A549 (cell line): ENCODE measurements at regions not wholly inside any gene's neighbourhood (a gene's known extent, or its start where the extent isn't known, plus 50 kb on each side); places are given as distances from the start of the nearest gene placed in this dataset.

ENCODE experiments used
- ATAC-seq, 2 experiments: fragments of 200-7000 bp in 1 of 2; fragments of >200 bp in 1 of 2; cut with Nextera tagmentation in 1 of 2; cut with Tn5 transposase in 1 of 2; 3 replicates each; pipeline versions ENCODE4 v1.8.0 to v1.9.1; 2018 to 2020; ENCODE audit warnings: mild to moderate bottlenecking in 1 of 2, moderate library complexity in 1 of 2
- CTCF ChIA-PET: fragments of 300-600 bp; sonication (Branson Sonifier 250); formaldehyde crosslinking; extraction: SDS; loops from one replicate; lab custom pipeline; 2021; ENCODE audit warnings: antibody characterized with exemption, inconsistent platforms; lab: Yijun Ruan, JAX
- POLR2A ChIA-PET: fragments of 350-600 bp; formaldehyde crosslinking; extraction: SDS; loops from one replicate; lab custom pipeline; 2021; ENCODE audit warnings: antibody characterized with exemption, inconsistent platforms; lab: Yijun Ruan, JAX
- DNase-seq, 2 experiments: peaks; one replicate each; pipeline versions ENCODE4 v3.0.0 to v3.0.0-alpha.2; 2011 to 2016; ENCODE audit warnings: low read depth in 1 of 2, low spot score in 1 of 2
- FAIRE-seq: peaks from 2 replicates; lab custom pipeline; 2011; peaks lifted over from hg19 to GRCh38; lab: Jason Lieb, UNC
- H3K27ac ChIP-seq, 2 experiments: fragments of >200 bp; sonication (Bioruptor Twin); formaldehyde crosslinking; 3 replicates each; pipeline ENCODE4 v1.5.1; 2016 to 2017
- H3K4me1 ChIP-seq: fragments of >200 bp; sonication (Bioruptor Twin); formaldehyde crosslinking; 3 replicates; pipeline ENCODE4 v1.6.1; 2016
- H3K4me2 ChIP-seq: fragments of >200 bp; sonication (Bioruptor Twin); formaldehyde crosslinking; 3 replicates; pipeline ENCODE4 v1.6.1; 2016
- H3K4me3 ChIP-seq: fragments of >200 bp; sonication (Bioruptor Twin); formaldehyde crosslinking; 3 replicates; pipeline ENCODE4 v1.5.1; 2016
- H3K9me3 ChIP-seq: fragments of >200 bp; sonication (Bioruptor Twin); formaldehyde crosslinking; 3 replicates; pipeline ENCODE4 v1.6.1; 2016
- BHLHE40 ChIP-seq: IDR thresholded peaks from 2 replicates; pipeline ENCODE4 v1.6.1; 2012; ENCODE audit warnings: low read depth, low read length, inconsistent platforms
- CBX2 ChIP-seq: fragments of 200-600 bp; sonication (generic); IDR thresholded peaks from 2 replicates; pipeline ENCODE4 v1.6.1; 2016; ENCODE audit warnings: low read depth, mild to moderate bottlenecking, borderline replicate concordance
- EHF ChIP-seq: fragments of 250-450 bp; sonication (Bioruptor Pico); IDR thresholded peaks from 2 replicates; pipeline ENCODE4 v1.5.0; 2020; ENCODE audit warnings: mild to moderate bottlenecking
- EP300 ChIP-seq, 2 experiments: fragments of >200 bp; sonication (Bioruptor Twin); formaldehyde crosslinking; IDR thresholded peaks; 2 replicates in 1 of 2; 3 replicates in 1 of 2; pipeline ENCODE4 v1.6.1; 2016 to 2017
- ESRRA ChIP-seq: fragments of 150-350 bp; IDR thresholded peaks from 2 replicates; pipeline ENCODE4 v1.6.1; 2014; ENCODE audit warnings: mild to moderate bottlenecking, low read length, borderline replicate concordance
- GATA3 ChIP-seq: IDR thresholded peaks from 2 replicates; pipeline ENCODE4 v1.6.1; 2012; ENCODE audit warnings: borderline replicate concordance
- HEYL ChIP-seq: fragments of 250-450 bp; sonication (Bioruptor Pico); IDR thresholded peaks from 2 replicates; pipeline ENCODE4 v1.8.0; 2021; ENCODE audit warnings: mild to moderate bottlenecking, moderate library complexity
- JUN ChIP-seq, 2 experiments: fragments of >200 bp; sonication (Bioruptor Twin); formaldehyde crosslinking; IDR thresholded peaks; 2 replicates in 1 of 2; 3 replicates in 1 of 2; pipeline ENCODE4 v1.6.1; 2016 to 2017
- JUNB ChIP-seq: fragments of >200 bp; sonication (Bioruptor Twin); formaldehyde crosslinking; IDR thresholded peaks from 2 replicates; pipeline ENCODE4 v1.6.1; 2016
- MAZ ChIP-seq: fragments of 150-350 bp; IDR thresholded peaks from 2 replicates; pipeline ENCODE4 v1.6.1; 2014; ENCODE audit warnings: antibody characterized with exemption, low read depth, low read length, borderline replicate concordance
- NFE2L2 ChIP-seq: fragments of 150-350 bp; conservative IDR thresholded peaks from 2 replicates; pipeline ENCODE4 v1.6.1; 2014; ENCODE audit warnings: low read length
- NR3C1 ChIP-seq: fragments of >200 bp; sonication (Bioruptor Twin); formaldehyde crosslinking; IDR thresholded peaks from 3 replicates; pipeline ENCODE4 v1.6.1; 2017
- PHF8 ChIP-seq: fragments of 200-600 bp; sonication (generic); IDR thresholded peaks from 2 replicates; pipeline ENCODE4 v1.6.1; 2016; ENCODE audit warnings: low read depth, mild to moderate bottlenecking, antibody characterized with exemption, moderate library complexity, borderline replicate concordance
- RAD21 ChIP-seq, 2 experiments: fragments of >200 bp in 1 of 2; sonication (Bioruptor Twin) in 1 of 2; formaldehyde crosslinking in 1 of 2; IDR thresholded peaks in 1 of 2; conservative IDR thresholded peaks in 1 of 2; 2 replicates in 1 of 2; 3 replicates in 1 of 2; pipeline ENCODE4 v1.6.1; 2012 to 2018; ENCODE audit warnings: inconsistent platforms in 1 of 2
- RCOR1 ChIP-seq: fragments of 150-350 bp; IDR thresholded peaks from 2 replicates; pipeline ENCODE4 v1.6.1; 2014; ENCODE audit warnings: antibody characterized with exemption, low read length, low read depth
- RNF2 ChIP-seq: fragments of 200-600 bp; sonication (generic); IDR thresholded peaks from 2 replicates; pipeline ENCODE4 v1.6.1; 2016; ENCODE audit warnings: low read depth, mild to moderate bottlenecking, antibody characterized with exemption, moderate library complexity, borderline replicate concordance
- SREBF2 ChIP-seq: fragments of 450-650 bp; IDR thresholded peaks from 2 replicates; pipeline ENCODE4 v1.6.1; 2014; ENCODE audit warnings: mild to moderate bottlenecking, moderate library complexity
- TP53 ChIP-seq: fragments of 250-450 bp; sonication (Bioruptor Pico); IDR thresholded peaks from 2 replicates; pipeline ENCODE4 v1.5.0; 2021; ENCODE audit warnings: mild to moderate bottlenecking, moderate library complexity
- ZC3H11A ChIP-seq: fragments of 450-650 bp; IDR thresholded peaks from 2 replicates; pipeline ENCODE4 v1.6.1; 2014; ENCODE audit warnings: antibody characterized with exemption, mild to moderate bottlenecking
- WGBS: methylation state at CpG from one replicate; pipeline ENCODE4 v1.1.6; 2017; ENCODE audit errors: missing lambda C conversion rate; 5-methylcytosine and 5-hydroxymethylcytosine counted together
- TF ChIP-seq, protein P1 (sequence below): IDR thresholded peaks from 2 replicates; pipeline ENCODE4 v1.6.1; 2012

- no peak for DNase-seq
- no peak overlapping the region for H3K4me2 ChIP-seq
- CTCF ChIA-PET: interaction anchor here (1.0 kb wide), 1 partner anchor 117 kb away, joined by 6 read pairs; no protein-coding TSS in a partner anchor
- H3K9me3 ChIP-seq: no peaks in the 10 kb centered on the region
- WGBS: 51% methylated on average over 11 of the region's 11 CpGs
- TF ChIP-seq RAD21 (conservative IDR thresholded peaks at IDR 0.05 in 1 of 2, IDR thresholded peaks at IDR 0.05 in 1 of 2): no peak
- no peak for TF ChIP-seq JUNB
- no peak for TF ChIP-seq RNF2
- TF ChIP-seq GATA3: no peak
- no peak for TF ChIP-seq SREBF2
- TF ChIP-seq, all 56 proteins: peak for 0
- no peak for ATAC-seq
- H3K4me1 ChIP-seq: no peaks in the 10 kb centered on the region
- POLR2A ChIA-PET: no interaction called here
- H3K27ac ChIP-seq: peak overlapping the region in 1 of 2 experiments; percentile 35; a peak in 2 of 6 replicates
- no peak overlapping the region for H3K4me3 ChIP-seq
- FAIRE-seq: no peak
Observed at GRCh38 chr6:795046-795685, 102.2 kb upstream of the EXOC2 start.

- ATAC-seq: no peak
- 68% methylated on average over 13 of the region's 13 CpGs for WGBS
- Histone ChIP-seq H3K9me3 (no peaks in the 10 kb centered on the region), H3K27ac (no peak overlapping the region), H3K4me2 (no peak overlapping the region), H3K4me3 (no peak overlapping the region), H3K4me1 (no peaks in the 10 kb centered on the region)
- TF ChIP-seq CBX2 (no peak), HEYL (CRISPR knock-in tag) (no peak), RCOR1 (no peak), EP300 (IDR thresholded peaks at IDR 0.05) (no peak)
- FAIRE-seq: no peak
- ChIA-PET POLR2A (no interaction called here), CTCF (no interaction called here)
- DNase-seq: no peak
Observed at GRCh38 chr6:793261-793660, 100.3 kb upstream of the EXOC2 start.

DNA sequence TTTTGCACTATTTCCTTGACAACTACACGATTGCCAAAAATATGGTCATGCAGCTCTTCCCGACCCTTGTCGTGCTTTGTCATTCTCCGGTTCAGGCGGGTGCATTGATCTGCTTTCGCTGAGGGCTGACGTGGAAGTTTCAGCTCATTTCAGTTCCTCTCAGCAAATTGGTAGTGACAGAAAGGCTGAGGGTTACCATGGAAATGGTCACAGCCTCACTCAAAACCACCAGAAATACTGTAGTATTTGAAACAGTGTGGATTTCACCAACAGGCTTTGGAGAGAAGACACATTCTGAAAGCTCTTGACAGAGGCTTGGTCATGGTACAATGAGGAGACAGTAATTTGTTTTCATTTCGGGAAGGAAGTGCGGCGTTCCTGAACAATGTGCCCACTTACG, 99.7 kb upstream of the EXOC2 start:
- ATAC-seq: no peak
- 78% methylated on average over 11 of the region's 11 CpGs for WGBS
- no peak for FAIRE-seq
- DNase-seq: no peak
- ChIA-PET POLR2A (no interaction called here), CTCF (no interaction called here)
- Histone ChIP-seq H3K4me2 (no peak overlapping the region), H3K4me3 (no peak overlapping the region), H3K27ac (no peak overlapping the region), H3K4me1 (no peaks in the 10 kb centered on the region), H3K9me3 (no peaks in the 10 kb centered on the region)
- TF ChIP-seq NFE2L2 (no peak), TP53 (CRISPR knock-in tag) (no peak), JUN (IDR thresholded peaks at IDR 0.05) (no peak), RCOR1 (no peak), NR3C1 (no peak)

DNA sequence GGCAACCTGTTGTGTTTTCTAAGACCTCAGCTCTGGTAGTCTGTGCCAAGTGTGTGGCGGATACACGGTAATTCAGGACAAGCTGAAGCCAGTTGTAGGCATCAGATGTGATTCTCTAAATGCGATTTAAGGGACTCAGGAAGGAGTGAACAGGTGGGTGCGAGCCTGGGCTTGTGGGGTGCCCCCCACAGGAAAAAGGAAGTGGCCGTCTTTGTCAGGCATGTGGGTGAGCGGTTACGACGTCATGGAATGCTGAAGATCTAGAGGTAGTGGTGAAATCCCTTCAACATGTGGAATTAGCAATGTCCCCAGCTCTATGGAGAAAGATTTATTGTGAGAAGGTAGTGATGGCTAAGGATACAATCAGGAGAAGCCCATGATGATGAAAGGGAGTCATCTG, 95.1 kb upstream of the EXOC2 start:
- Histone ChIP-seq H3K9me3 (no peaks in the 10 kb centered on the region), H3K27ac (no peak overlapping the region), H3K4me3 (no peak overlapping the region), H3K4me2 (no peak overlapping the region), H3K4me1 (no peaks in the 10 kb centered on the region)
- ChIA-PET POLR2A (no interaction called here), CTCF (interaction anchor here (0.7 to 2.2 kb wide), 4 partner anchors 10 to 609 kb away, joined by 3 to 8 read pairs (median 4); no protein-coding TSS in a partner anchor)
- FAIRE-seq: no peak
- no peak for DNase-seq
- ATAC-seq: no peak
- TF ChIP-seq, protein P1, sequence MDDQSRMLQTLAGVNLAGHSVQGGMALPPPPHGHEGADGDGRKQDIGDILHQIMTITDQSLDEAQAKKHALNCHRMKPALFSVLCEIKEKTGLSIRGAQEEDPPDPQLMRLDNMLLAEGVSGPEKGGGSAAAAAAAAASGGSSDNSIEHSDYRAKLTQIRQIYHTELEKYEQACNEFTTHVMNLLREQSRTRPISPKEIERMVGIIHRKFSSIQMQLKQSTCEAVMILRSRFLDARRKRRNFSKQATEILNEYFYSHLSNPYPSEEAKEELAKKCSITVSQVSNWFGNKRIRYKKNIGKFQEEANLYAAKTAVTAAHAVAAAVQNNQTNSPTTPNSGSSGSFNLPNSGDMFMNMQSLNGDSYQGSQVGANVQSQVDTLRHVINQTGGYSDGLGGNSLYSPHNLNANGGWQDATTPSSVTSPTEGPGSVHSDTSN: no peak
- TF ChIP-seq MAZ (no peak), PHF8 (no peak), ESRRA (no peak), EHF (no peak), ZC3H11A (no peak), NR3C1 (no peak), BHLHE40 (no peak)
- 75% methylated on average over 8 of the region's 8 CpGs for WGBS
